GM19238 (cell line): ENCODE measurements at regions not wholly inside any gene's neighbourhood (a gene's known extent, or its start where the extent isn't known, plus 50 kb on each side); places are given as distances from the start of the nearest gene placed in this dataset.
"Not testable (repeated sequence)": the region's sequence is repeated elsewhere in the genome, so short reads cannot be mapped to it uniquely, and the experiment has no call there.

Experiments used
- DNase-seq: peaks from one replicate; pipeline ENCODE4 v3.0.0; 2011; ENCODE audit warnings: low spot score; ENCODE audit not compliant: insufficient read length

GRCh38 chr4:34335156-34335555, 1909.2 kb downstream of the ARAP2 start:
- DNase-seq = not testable (repeated sequence)

- DNase-seq = not testable (repeated sequence)
These were observed 1908.8 kb downstream of the ARAP2 start for GRCh38 chr4:34335556-34335955.

- DNase-seq = no peak
These were observed 1881.7 kb downstream of the ARAP2 start for GRCh38 chr4:34362654-34363053.

GRCh38 chr4:34363842-34364241, 1880.5 kb downstream of the ARAP2 start:
- no peak for DNase-seq

GRCh38 chr4:34365946-34366345, 1878.4 kb downstream of the ARAP2 start:
- DNase-seq = no peak

GRCh38 chr4:34371676-34372075, 1872.6 kb downstream of the ARAP2 start:
- DNase-seq = no peak

- DNase-seq = no peak
These were observed 1871.5 kb downstream of the ARAP2 start for GRCh38 chr4:34372815-34373214.

- no peak for DNase-seq
These were observed 1870.9 kb downstream of the ARAP2 start for GRCh38 chr4:34373456-34373855.

- DNase-seq = no peak
These were observed 1832.1 kb downstream of the ARAP2 start for GRCh38 chr4:34412233-34412632.

- DNase-seq = no peak
These were observed 1831.4 kb downstream of the ARAP2 start for GRCh38 chr4:34412911-34413310.

- DNase-seq = no peak
These were observed 1827.2 kb downstream of the ARAP2 start for GRCh38 chr4:34417160-34417559.

- DNase-seq = no peak
These were observed 1824.4 kb downstream of the ARAP2 start for GRCh38 chr4:34419871-34420270.

GRCh38 chr4:34422472-34423175, 1821.7 kb downstream of the ARAP2 start:
- DNase-seq = no peak

- no peak for DNase-seq
These were observed 1811.6 kb downstream of the ARAP2 start for GRCh38 chr4:34432706-34433105.

GRCh38 chr4:34434377-34434776, 1809.9 kb downstream of the ARAP2 start:
- not testable (repeated sequence) for DNase-seq

GRCh38 chr4:34464196-34464595, 1780.1 kb downstream of the ARAP2 start:
- no peak for DNase-seq

GRCh38 chr4:34466411-34466810, 1777.9 kb downstream of the ARAP2 start:
- no peak for DNase-seq

- DNase-seq = no peak
These were observed 1774.8 kb downstream of the ARAP2 start for GRCh38 chr4:34469516-34469915.

- DNase-seq = no peak
These were observed 1759.1 kb downstream of the ARAP2 start for GRCh38 chr4:34485252-34485651.

- no peak for DNase-seq
These were observed 1757.6 kb downstream of the ARAP2 start for GRCh38 chr4:34486461-34487363.

GRCh38 chr4:34492414-34492813, 1751.9 kb downstream of the ARAP2 start:
- no peak for DNase-seq

- DNase-seq = no peak
These were observed 1742.2 kb downstream of the ARAP2 start for GRCh38 chr4:34502086-34502485.

GRCh38 chr4:34504731-34505130, 1739.6 kb downstream of the ARAP2 start:
- not testable (repeated sequence) for DNase-seq
